ENCODE measurements at regions not wholly inside any gene's neighbourhood (a gene's known extent, or its start where the extent isn't known, plus 50 kb on each side); places are given as distances from the start of the nearest gene placed in this dataset.

DNA sequence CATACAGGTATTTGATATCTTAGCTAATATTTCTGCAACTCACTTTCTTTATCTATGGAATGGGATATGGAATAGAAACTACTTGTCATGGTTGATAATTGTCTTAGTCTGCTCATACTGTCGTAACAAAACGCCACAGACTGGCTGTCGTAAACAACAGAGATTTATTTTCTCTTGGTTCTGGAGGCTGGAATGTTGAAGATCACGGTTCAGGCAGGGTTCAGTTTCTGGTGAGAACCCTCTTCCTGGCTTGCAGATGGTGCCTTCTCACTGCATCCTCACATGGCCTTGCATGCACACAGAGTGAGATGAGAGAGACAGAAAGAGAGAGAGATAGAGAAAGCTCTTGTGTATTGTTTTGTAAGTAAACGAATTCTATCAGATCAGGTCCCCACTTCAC, 332.7 kb upstream of the MAGI2 start:
- TF ChIP-seq, protein P1, sequence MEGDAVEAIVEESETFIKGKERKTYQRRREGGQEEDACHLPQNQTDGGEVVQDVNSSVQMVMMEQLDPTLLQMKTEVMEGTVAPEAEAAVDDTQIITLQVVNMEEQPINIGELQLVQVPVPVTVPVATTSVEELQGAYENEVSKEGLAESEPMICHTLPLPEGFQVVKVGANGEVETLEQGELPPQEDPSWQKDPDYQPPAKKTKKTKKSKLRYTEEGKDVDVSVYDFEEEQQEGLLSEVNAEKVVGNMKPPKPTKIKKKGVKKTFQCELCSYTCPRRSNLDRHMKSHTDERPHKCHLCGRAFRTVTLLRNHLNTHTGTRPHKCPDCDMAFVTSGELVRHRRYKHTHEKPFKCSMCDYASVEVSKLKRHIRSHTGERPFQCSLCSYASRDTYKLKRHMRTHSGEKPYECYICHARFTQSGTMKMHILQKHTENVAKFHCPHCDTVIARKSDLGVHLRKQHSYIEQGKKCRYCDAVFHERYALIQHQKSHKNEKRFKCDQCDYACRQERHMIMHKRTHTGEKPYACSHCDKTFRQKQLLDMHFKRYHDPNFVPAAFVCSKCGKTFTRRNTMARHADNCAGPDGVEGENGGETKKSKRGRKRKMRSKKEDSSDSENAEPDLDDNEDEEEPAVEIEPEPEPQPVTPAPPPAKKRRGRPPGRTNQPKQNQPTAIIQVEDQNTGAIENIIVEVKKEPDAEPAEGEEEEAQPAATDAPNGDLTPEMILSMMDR (IDR thresholded peaks at IDR 0.05; ENCODE audit: poor library complexity), result no peak
- TF ChIP-seq EZH2 (IDR thresholded peaks at IDR 0.05; ENCODE audit: borderline replicate concordance), result no peak

Measured in hepatocyte (in vitro differentiated cells).